ENCODE measurements at regions not wholly inside any gene's neighbourhood (a gene's known extent, or its start where the extent isn't known, plus 50 kb on each side); places are given as distances from the start of the nearest gene placed in this dataset.

DNA sequence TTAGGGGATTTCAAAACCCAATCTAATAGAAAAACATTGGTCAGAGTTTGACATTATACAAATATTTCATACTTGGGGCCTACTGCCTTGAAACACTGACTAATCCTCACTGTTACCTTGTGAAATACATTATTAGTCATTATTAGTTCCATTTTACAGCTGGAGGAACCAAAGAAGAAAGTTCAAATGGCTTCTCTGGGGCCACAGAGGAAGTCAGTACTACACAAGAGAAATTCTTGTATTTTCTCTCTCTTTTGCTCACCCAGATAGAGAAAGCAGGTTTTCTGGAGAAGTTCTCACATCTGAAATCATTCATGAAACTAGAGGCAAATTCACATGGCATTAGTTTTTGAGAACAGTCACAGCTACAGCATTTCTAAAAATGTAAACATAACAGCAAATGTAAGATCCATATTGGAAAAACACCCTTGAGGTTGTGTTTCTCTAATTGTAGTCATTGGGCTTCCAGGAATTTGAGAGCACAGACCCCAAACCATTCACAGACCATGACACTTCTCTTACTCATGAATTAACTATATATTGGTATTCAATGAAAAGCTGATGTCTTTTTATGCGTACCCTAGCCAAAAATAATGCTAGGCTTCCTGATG is 83.0 kb downstream of the LLPH start:
- no peaks in the 10 kb centered on the region for H3K9me3 ChIP-seq (ENCODE audit: control insufficient read depth, insufficient read depth, low read depth, low read length)
- no peaks in the 10 kb centered on the region for H3K36me3 ChIP-seq (ENCODE audit: control insufficient read depth in 2 of 2, insufficient read depth in 1 of 2, low read length in 2 of 2)
- no peak overlapping the region for H3K4me3 ChIP-seq (ENCODE audit: low read depth, low read length)
- H3K27ac ChIP-seq (ENCODE audit: extremely low read depth, low read depth, low read length) = no peak overlapping the region
- H3K4me1 ChIP-seq (ENCODE audit: control insufficient read depth, insufficient read depth, low read length) = peaks cover 7% of the 10 kb centered on the region
- no peak for TF ChIP-seq BCL11A (tag by site-specific recombination; IDR thresholded peaks at IDR 0.05; ENCODE audit: low read depth)
- TF ChIP-seq, protein P1, sequence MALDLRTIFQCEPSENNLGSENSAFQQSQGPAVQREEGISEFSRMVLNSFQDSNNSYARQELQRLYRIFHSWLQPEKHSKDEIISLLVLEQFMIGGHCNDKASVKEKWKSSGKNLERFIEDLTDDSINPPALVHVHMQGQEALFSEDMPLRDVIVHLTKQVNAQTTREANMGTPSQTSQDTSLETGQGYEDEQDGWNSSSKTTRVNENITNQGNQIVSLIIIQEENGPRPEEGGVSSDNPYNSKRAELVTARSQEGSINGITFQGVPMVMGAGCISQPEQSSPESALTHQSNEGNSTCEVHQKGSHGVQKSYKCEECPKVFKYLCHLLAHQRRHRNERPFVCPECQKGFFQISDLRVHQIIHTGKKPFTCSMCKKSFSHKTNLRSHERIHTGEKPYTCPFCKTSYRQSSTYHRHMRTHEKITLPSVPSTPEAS (tag by site-specific recombination; IDR thresholded peaks at IDR 0.05) = no peak
- no peak for TF ChIP-seq ZNF561 (tag by site-specific recombination; IDR thresholded peaks at IDR 0.05; ENCODE audit: borderline replicate concordance)
- TF ChIP-seq, protein P2, sequence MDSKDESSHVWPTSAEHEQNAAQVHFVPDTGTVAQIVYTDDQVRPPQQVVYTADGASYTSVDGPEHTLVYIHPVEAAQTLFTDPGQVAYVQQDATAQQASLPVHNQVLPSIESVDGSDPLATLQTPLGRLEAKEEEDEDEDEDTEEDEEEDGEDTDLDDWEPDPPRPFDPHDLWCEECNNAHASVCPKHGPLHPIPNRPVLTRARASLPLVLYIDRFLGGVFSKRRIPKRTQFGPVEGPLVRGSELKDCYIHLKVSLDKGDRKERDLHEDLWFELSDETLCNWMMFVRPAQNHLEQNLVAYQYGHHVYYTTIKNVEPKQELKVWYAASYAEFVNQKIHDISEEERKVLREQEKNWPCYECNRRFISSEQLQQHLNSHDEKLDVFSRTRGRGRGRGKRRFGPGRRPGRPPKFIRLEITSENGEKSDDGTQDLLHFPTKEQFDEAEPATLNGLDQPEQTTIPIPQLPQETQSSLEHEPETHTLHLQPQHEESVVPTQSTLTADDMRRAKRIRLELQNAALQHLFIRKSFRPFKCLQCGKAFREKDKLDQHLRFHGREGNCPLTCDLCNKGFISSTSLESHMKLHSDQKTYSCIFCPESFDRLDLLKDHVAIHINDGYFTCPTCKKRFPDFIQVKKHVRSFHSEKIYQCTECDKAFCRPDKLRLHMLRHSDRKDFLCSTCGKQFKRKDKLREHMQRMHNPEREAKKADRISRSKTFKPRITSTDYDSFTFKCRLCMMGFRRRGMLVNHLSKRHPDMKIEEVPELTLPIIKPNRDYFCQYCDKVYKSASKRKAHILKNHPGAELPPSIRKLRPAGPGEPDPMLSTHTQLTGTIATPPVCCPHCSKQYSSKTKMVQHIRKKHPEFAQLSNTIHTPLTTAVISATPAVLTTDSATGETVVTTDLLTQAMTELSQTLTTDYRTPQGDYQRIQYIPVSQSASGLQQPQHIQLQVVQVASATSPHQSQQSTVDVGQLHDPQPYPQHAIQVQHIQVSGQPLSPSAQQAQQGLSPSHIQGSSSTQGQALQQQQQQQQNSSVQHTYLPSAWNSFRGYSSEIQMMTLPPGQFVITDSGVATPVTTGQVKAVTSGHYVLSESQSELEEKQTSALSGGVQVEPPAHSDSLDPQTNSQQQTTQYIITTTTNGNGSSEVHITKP (tag by site-specific recombination; IDR thresholded peaks at IDR 0.05) = no peak
- no peak for TF ChIP-seq ZNF791 (tag by site-specific recombination; IDR thresholded peaks at IDR 0.05)
- TF ChIP-seq ZIC2 (tag by site-specific recombination; IDR thresholded peaks at IDR 0.05) = no peak
- no peak for TF ChIP-seq ZNF37A (tag by site-specific recombination; IDR thresholded peaks at IDR 0.05)
- TF ChIP-seq ZNF169 (tag by site-specific recombination; IDR thresholded peaks at IDR 0.05) = no peak
- no peak for TF ChIP-seq ZNF48 (tag by site-specific recombination; IDR thresholded peaks at IDR 0.05)
- no peak for TF ChIP-seq SCRT2 (tag by site-specific recombination; IDR thresholded peaks at IDR 0.05)
- TF ChIP-seq ZNF175 (tag by site-specific recombination; IDR thresholded peaks at IDR 0.05) = no peak
- no peak for TF ChIP-seq ZXDB (tag by site-specific recombination; IDR thresholded peaks at IDR 0.05)
- TF ChIP-seq ZNF239 (tag by site-specific recombination; IDR thresholded peaks at IDR 0.05) = no peak
- TF ChIP-seq ZNF274 (IDR thresholded peaks at IDR 0.05; ENCODE audit: low read length) = no peak
- TF ChIP-seq ZNF274 (tag by site-specific recombination; IDR thresholded peaks at IDR 0.05; ENCODE audit: borderline replicate concordance) = no peak
- TF ChIP-seq ZNF280D (tag by site-specific recombination; IDR thresholded peaks at IDR 0.05) = no peak
- POLR2A ChIA-PET = no interaction called here
- CTCF ChIA-PET = interaction anchor here (0.5 kb wide), 2 partner anchors 10 to 108 kb away, joined by 3 to 4 read pairs; no protein-coding TSS in a partner anchor

GRCh38 chr12:66045506-66045905 is 85.0 kb downstream of the LLPH start:
- Histone ChIP-seq H3K4me1 (ENCODE audit: control insufficient read depth, insufficient read depth, low read length) (peaks cover 7% of the 10 kb centered on the region), H3K9me3 (ENCODE audit: control insufficient read depth, insufficient read depth, low read depth, low read length) (no peaks in the 10 kb centered on the region), H3K4me3 (ENCODE audit: low read depth, low read length) (no peak overlapping the region), H3K36me3 (ENCODE audit: control insufficient read depth in 2 of 2, insufficient read depth in 1 of 2, low read length in 2 of 2) (no peaks in the 10 kb centered on the region), H3K27ac (ENCODE audit: extremely low read depth, low read depth, low read length) (no peak overlapping the region)
- ChIA-PET CTCF (interaction anchor here (1.9 kb wide), 1 partner anchor 10 kb away, joined by 7 read pairs; no protein-coding TSS in a partner anchor), POLR2A (no interaction called here)
- TF ChIP-seq ZNF555 (tag by site-specific recombination; conservative IDR thresholded peaks at IDR 0.05) = no peak
- no peak for TF ChIP-seq ZNF148 (tag by site-specific recombination; IDR thresholded peaks at IDR 0.05; ENCODE audit: borderline replicate concordance)
- no peak for TF ChIP-seq ZNF146 (tag by site-specific recombination; IDR thresholded peaks at IDR 0.05)
- no peak for TF ChIP-seq ZNF626 (tag by site-specific recombination; IDR thresholded peaks at IDR 0.05)
- TF ChIP-seq YY1 (tag by site-specific recombination; IDR thresholded peaks at IDR 0.05) = no peak
- TF ChIP-seq ZNF175 (tag by site-specific recombination; IDR thresholded peaks at IDR 0.05) = no peak
- TF ChIP-seq ZNF776 (tag by site-specific recombination; IDR thresholded peaks at IDR 0.05; ENCODE audit: borderline replicate concordance) = no peak
- TF ChIP-seq ELK4 (IDR thresholded peaks at IDR 0.05; ENCODE audit: borderline replicate concordance, low read depth, low read length) = no peak
- TF ChIP-seq ZNF24 (tag by site-specific recombination; IDR thresholded peaks at IDR 0.05) = no peak
- TF ChIP-seq ZSCAN16 (tag by site-specific recombination; IDR thresholded peaks at IDR 0.05) = no peak
